ENCODE measurements at regions not wholly inside any gene's neighbourhood (a gene's known extent, or its start where the extent isn't known, plus 50 kb on each side); places are given as distances from the start of the nearest gene placed in this dataset.

DNA sequence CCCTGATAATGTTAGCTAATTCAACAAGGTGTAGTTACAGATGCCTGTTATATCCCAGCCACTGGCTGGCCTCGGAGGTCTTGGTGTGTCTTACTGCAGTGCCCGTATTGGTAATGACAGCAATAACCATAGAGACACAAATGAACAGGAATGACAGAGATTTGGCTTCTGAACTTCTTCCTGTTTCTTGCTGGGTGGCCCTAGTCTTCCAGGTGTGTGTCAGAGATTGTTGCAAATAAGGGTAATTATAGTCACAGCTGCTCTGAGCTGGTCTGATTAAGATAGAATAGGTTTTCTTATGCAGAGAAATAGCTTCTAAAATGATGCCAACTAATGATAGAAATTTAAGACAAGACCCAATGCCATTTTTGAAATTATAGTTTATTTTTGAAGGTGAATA is 64.1 kb upstream of the MAD2L1 start:
- H3K36me3 ChIP-seq = no peaks in the 10 kb centered on the region
- ATAC-seq = no peak
- no peaks in the 10 kb centered on the region for H3K9me3 ChIP-seq
- TF ChIP-seq, protein P1, sequence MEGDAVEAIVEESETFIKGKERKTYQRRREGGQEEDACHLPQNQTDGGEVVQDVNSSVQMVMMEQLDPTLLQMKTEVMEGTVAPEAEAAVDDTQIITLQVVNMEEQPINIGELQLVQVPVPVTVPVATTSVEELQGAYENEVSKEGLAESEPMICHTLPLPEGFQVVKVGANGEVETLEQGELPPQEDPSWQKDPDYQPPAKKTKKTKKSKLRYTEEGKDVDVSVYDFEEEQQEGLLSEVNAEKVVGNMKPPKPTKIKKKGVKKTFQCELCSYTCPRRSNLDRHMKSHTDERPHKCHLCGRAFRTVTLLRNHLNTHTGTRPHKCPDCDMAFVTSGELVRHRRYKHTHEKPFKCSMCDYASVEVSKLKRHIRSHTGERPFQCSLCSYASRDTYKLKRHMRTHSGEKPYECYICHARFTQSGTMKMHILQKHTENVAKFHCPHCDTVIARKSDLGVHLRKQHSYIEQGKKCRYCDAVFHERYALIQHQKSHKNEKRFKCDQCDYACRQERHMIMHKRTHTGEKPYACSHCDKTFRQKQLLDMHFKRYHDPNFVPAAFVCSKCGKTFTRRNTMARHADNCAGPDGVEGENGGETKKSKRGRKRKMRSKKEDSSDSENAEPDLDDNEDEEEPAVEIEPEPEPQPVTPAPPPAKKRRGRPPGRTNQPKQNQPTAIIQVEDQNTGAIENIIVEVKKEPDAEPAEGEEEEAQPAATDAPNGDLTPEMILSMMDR (IDR thresholded peaks at IDR 0.05 in 4 of 5, conservative IDR thresholded peaks at IDR 0.05 in 1 of 5) = no peak
- no peak for TF ChIP-seq POLR2A (IDR thresholded peaks at IDR 0.05)
- in situ Hi-C loops (cut with MboI; ENCODE audit: low sequenced_read_pairs in 4 of 4) (no loop called here), intact Hi-C loops (cut with DNase I; ENCODE audit: low total_unique reads) (no loop called here)
- no peak overlapping the region for H3K4me3 ChIP-seq
- no peaks in the 10 kb centered on the region for H3K4me1 ChIP-seq
- H3K27ac ChIP-seq = no peak overlapping the region
- no peaks in the 10 kb centered on the region for H3K27me3 ChIP-seq
- DNase-seq = no peak
